ENCODE measurements at regions not wholly inside any gene's neighbourhood (a gene's known extent, or its start where the extent isn't known, plus 50 kb on each side); places are given as distances from the start of the nearest gene placed in this dataset.

- intact Hi-C loops (cut with micrococcal nuclease) = loop anchor here (2.0 kb wide), 2 partner anchors 70 to 238 kb away; no protein-coding TSS in a partner anchor
- H3K79me1 ChIP-seq (ENCODE audit: low read depth in 1 of 2, low read length in 2 of 2) = no peaks in the 10 kb centered on the region; a peak in 1 of 4 replicates
Measured at GRCh38 chr9:129412814-129413536, 207.9 kb downstream of the C9orf50 start.

More at GRCh38 chr9:129412814-129413536, 207.9 kb downstream of the C9orf50 start:
- peak overlapping the region; percentile 98 for H2AK5ac ChIP-seq (ENCODE audit: low read depth, low read length)
- peak overlapping the region; percentile 68 for H3K14ac ChIP-seq (replicated peaks; ENCODE audit: low read depth, low read length)
- peak overlapping the region; percentile 95 for H4K5ac ChIP-seq (ENCODE audit: low read depth, low read length)
- peaks cover 16% of the 10 kb centered on the region for H3K9me1 ChIP-seq (ENCODE audit: insufficient read depth, low read length)
- WGBS, 2 experiments (ENCODE audit: extremely low coverage in 2 of 2, insufficient read length in 1 of 2) = 7% methylated on average over 12 of the region's 49 CpGs; no CpG with 5 or more reads in 1 of the 2 experiments
- dilution Hi-C loops (cut with HindIII; ENCODE audit: low sequenced_read_pairs, unreplicated experiment) (no loop called here), in situ Hi-C loops (cut with MboI; ENCODE audit: low sequenced_read_pairs) (no loop called here)
- peak overlapping the region; percentile 96 for H2BK20ac ChIP-seq (ENCODE audit: low read depth, low read length)
- POLR2A ChIA-PET (ENCODE audit: unreplicated experiment) = interaction anchor here (0.9 kb wide), 1 partner anchor 273 kb away, joined by 4 read pairs; no protein-coding TSS in a partner anchor
- H3K36me3 ChIP-seq (ENCODE audit: control insufficient read depth, insufficient read depth, low read length) = no peaks in the 10 kb centered on the region
- DNase-seq (peak; percentile 78), ATAC-seq (ENCODE audit: low read depth) (peak; percentile 48)
- peak overlapping the region; percentile 99 for H2AK9ac ChIP-seq (replicated peaks; ENCODE audit: low read depth, low read length, poor library complexity)
- peak overlapping the region; percentile 92 for H2BK120ac ChIP-seq (ENCODE audit: low read depth, low read length)
- peak overlapping the region; percentile 94; the same call in 2 of the 3 replicates for H2BK15ac ChIP-seq (ENCODE audit: low read depth, low read length)
- H3K4me1 ChIP-seq (ENCODE audit: control insufficient read depth, insufficient read depth, low read length) = peaks cover 21% of the 10 kb centered on the region
- H3K23ac ChIP-seq (ENCODE audit: low read depth, low read length) = peak overlapping the region; percentile 89
- peak overlapping the region; percentile 32 for H3K4me2 ChIP-seq (ENCODE audit: low read depth, low read length)
- peak overlapping the region; percentile 99 for H3K27ac ChIP-seq (ENCODE audit: insufficient read depth, low read length)
- TF ChIP-seq POLR2A (IDR thresholded peaks at IDR 0.05; ENCODE audit: low read depth, low read length) = peak; percentile 78
- TF ChIP-seq MXI1 (IDR thresholded peaks at IDR 0.05; ENCODE audit: borderline replicate concordance, low read depth, low read length) = no peak
- TF ChIP-seq NFE2L2 (IDR thresholded peaks at IDR 0.05; ENCODE audit: low read depth, low read length) = no peak
- no peak for TF ChIP-seq FOS (IDR thresholded peaks at IDR 0.05; ENCODE audit: low read depth, low read length)
- 0 out of 2 replicates have a peak, but pooled peaks have one; percentile 9 for TF ChIP-seq RAD21 (IDR thresholded peaks at IDR 0.05; ENCODE audit: low read length)
- 0 out of 2 replicates have a peak, but pooled peaks have one; percentile 39 for TF ChIP-seq MAZ (IDR thresholded peaks at IDR 0.05; ENCODE audit: borderline replicate concordance, low read depth, low read length)
- TF ChIP-seq SMC3 (IDR thresholded peaks at IDR 0.05; ENCODE audit: low read depth, low read length) = no peak
- no peak for TF ChIP-seq BHLHE40 (IDR thresholded peaks at IDR 0.05; ENCODE audit: low read depth, low read length)
- no peak for TF ChIP-seq CTCF (conservative IDR thresholded peaks at IDR 0.05; ENCODE audit: low read depth, low read length)
- no peak for TF ChIP-seq RFX5 (IDR thresholded peaks at IDR 0.05; ENCODE audit: low read depth, low read length)
- TF ChIP-seq ELK1 (IDR thresholded peaks at IDR 0.05; ENCODE audit: borderline replicate concordance, low read depth, low read length) = no peak
- no peak for TF ChIP-seq CEBPB (IDR thresholded peaks at IDR 0.05; ENCODE audit: low read depth, low read length)
- H3K56ac ChIP-seq (ENCODE audit: extremely low read depth, insufficient read depth, low read length) = peak overlapping the region; percentile 79
- CTCF ChIA-PET = no interaction called here
- peak overlapping the region; percentile 77 for H3K4ac ChIP-seq (ENCODE audit: low read depth, low read length)
- no peaks in the 10 kb centered on the region for H4K20me1 ChIP-seq (ENCODE audit: insufficient read depth, low read length)
- no TSS peak for BruUV-seq (replicated peaks)
- peak overlapping the region; percentile 61 for H3K9ac ChIP-seq (ENCODE audit: low read depth, low read length)
- peak overlapping the region; percentile 40 for H3K18ac ChIP-seq (ENCODE audit: low read depth, low read length)
- peak overlapping the region; percentile 96 for H2BK5ac ChIP-seq (ENCODE audit: low read depth, low read length, poor library complexity, severe bottlenecking)
- no peaks in the 10 kb centered on the region; the same call in 1 of the 2 replicates for H3K9me3 ChIP-seq (ENCODE audit: control insufficient read depth, insufficient read depth, low read length)
- peak overlapping the region; percentile 96 for H4K91ac ChIP-seq (ENCODE audit: insufficient read depth, low read depth, low read length)
- H3K4me3 ChIP-seq (ENCODE audit: insufficient read depth, low read depth, low read length) = peak overlapping the region; percentile 16
- H4K8ac ChIP-seq (ENCODE audit: low read depth in 2 of 2, low read length in 2 of 2) = peak overlapping the region; percentile 89 to 100
- peak overlapping the region; percentile 90 for H2AFZ ChIP-seq (replicated peaks; ENCODE audit: low read length, poor library complexity)
- no peaks in the 10 kb centered on the region for H3K27me3 ChIP-seq (ENCODE audit: control insufficient read depth, insufficient read depth, low read length)
